ENCODE measurements at regions not wholly inside any gene's neighbourhood (a gene's known extent, or its start where the extent isn't known, plus 50 kb on each side); places are given as distances from the start of the nearest gene placed in this dataset.

DNA sequence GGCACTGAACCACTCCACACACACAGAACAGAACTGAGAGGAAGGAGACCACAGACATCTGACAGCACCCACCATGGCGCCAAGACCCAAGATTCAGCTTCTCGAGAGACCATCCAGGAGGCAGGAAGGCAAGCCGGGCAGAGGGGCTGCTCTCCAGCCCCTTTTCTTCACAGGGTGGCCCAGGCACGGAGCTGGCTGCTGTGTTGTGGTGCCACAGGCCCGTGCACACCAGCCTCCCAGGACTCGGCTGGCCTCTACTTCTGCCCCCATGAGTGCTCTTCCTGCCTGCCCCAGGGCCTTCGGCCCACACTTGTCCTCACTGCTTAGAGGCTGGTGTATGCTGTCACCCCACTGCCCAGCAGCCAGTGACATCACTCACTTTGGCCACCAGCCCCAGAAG is 547.6 kb upstream of the RAB6C start:
- FAIRE-seq: no peak

GRCh38 chr2:129436809-129437208 is 542.7 kb upstream of the RAB6C start:
- FAIRE-seq: no peak

DNA sequence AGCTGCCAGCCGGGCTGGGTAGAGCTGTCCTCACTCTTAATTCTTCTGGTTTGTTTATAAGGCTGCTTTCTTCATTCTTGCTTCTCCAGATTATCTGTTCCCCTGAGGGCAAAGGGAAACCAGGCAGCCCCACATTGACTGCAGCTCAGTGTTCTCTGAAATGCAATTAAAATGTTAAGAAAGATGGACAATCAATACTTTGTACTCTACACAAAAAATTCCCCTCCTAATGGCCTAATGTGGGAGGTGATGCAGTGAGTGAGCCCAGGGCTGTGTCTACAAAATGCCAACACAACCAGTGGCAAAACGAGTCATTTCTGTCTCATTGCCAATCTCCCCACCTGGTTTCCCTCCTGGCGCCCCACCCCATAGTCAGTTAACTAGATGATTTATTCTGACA is 541.7 kb upstream of the RAB6C start:
- no peak for FAIRE-seq

- no peak for FAIRE-seq
Measured at GRCh38 chr2:129438501-129439057, 540.9 kb upstream of the RAB6C start.

DNA sequence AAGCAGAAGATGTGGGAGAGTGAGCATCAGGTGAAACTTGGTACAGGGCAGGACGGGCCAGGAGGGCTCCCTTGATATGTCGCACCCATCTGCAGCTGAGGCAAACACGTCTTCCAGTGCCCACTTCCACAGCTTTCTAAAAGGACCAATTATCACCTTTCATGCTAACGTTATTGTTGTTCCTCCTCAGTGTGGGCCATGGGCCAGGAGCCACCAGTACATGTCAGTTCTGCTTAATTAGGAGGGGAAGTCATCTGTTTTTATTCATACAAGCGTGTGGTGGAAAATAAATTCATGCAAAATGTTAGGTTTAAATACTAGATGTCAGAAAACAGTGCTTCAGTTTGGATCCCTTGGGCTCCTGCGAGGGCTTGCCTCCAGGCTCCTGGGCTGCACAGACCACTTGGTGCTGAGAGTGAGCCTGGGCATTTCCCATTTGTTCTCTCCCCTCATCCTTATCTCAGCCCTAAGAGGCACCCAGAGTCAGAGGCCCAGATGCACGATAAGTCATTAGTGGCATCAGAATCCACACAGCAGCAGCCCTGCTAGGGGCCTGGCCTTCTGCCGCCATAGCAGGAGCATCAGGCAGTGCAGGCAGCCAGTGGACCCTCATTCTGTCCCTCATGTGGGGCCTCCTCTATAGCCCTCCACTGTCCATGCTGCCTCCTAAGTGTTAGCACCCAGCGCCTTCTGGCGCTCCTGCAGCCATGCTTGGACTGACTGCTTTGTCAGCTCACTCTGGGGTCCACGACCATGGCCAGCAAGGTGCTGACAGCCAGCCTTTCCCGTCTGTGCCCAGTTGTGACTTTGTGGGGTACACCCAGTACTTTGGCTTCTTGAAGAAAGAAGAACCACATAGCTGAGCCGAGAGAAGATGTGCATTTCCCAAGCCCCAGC is 539.8 kb upstream of the RAB6C start:
- no peak for FAIRE-seq

DNA sequence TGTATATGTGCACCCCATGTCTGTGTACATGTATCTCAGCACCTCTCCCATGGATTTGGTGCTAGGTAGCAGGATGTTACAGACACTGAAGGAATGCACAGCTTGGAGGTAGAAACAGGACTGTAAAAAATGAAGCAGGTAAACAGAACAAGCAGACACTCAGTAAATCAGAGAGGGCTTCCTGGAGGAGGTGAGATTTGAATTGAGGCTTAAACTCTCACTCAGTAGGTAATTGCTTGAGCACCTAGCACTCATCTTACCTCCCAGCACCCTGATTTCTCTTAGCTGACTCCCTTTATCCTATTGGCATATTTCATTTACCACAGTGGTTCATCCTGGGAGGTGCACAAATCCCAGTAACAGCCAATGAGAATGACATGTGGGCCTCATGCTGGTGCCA is 537.9 kb upstream of the RAB6C start:
- FAIRE-seq: no peak

DNA sequence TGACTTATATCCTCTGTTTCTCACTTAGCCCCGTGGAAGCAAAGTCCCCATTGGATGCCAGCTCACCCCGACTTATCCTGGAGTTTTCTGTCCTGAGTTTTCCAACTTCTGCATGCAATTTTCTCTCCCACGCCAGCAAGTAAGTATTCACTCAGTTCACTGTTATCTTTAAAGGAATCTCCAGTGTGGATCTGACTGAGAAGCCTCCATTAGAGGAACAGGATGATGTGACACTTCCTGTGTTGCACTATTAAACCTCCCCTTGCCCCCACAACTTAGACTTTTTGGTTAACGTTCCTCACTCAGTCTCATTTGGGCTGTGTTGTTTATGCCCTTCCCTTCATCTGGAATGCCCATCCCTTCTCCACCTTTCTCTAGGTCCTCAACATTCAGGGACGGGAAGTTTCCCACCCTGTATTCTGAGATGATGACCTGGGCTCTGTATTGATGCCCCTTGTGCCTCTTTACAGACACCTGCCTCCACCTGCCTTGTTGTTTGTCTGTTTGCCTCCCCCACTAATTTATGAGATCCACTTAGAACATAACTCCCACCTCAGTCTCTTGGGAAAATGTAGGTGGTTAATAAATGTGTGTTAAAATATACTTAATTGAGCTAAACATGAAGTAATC is 536.1 kb upstream of the RAB6C start:
- FAIRE-seq: no peak

DNA sequence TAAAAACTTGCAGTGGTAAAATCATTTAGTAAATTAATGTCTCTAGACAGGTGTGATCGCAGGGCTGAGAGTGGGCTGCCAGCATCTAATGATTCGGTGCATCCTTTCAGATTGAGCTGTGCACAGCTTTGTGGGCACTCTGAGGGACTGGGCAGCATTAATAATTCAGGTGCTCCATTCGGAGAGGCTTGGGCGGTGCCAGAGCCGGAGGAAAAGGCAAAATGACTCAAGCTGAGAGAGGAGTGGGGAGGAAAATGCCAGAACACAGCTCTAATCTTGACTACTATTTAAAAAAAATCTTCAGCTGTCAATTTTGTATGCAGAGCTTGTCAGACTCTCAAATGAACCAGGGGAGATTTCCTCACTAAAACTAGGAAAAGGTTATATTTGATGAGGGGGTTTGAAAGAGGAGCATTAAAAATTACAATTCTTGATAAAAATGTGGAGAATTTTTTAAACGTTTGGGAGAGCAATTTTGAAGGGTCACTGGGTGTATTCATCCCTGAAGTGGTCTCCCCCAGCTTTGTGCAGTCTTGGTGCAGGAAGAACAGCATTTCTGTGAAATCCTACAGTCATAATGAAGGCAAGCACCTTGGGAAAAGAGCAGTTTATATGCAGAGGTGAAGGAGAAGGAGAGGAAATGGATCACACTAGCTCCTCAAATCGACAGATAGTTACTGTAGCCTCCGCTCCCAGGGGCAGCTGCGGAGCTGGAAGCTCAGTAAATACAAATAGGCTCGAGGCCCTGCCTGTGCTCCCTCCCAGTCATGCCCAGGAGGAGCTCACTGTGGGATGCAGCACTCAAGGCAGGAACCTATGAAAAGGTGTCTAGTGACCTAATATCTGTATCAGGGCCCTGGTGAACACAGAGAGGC is 535.4 kb upstream of the RAB6C start:
- no peak for FAIRE-seq

- FAIRE-seq: no peak
Measured at GRCh38 chr2:129444751-129445150, 534.7 kb upstream of the RAB6C start.

DNA sequence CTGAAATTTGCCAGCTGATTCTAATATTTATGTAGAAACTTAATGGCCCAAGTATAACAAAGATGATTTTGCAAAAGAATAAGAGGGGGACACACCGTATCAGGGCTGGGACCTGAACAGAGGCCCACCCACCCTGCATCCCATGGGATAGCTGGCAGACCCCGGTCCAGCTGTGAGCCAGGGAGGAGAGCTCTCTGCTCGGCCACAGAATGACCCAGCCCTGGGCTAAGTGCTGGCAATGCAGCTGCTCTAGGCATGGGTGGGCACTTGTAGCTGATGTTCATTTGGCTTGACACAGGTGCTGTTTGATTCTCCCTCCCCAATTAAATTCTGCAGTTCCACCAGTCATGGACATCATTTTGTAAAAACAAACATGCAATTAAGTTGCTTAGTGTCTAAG is 522.8 kb upstream of the RAB6C start:
- FAIRE-seq: no peak

GRCh38 chr2:129457277-129457818 is 522.1 kb upstream of the RAB6C start:
- FAIRE-seq: no peak

GRCh38 chr2:129458006-129458405 is 521.5 kb upstream of the RAB6C start:
- no peak for FAIRE-seq

- FAIRE-seq: no peak
Measured at GRCh38 chr2:129458436-129458835, 521.0 kb upstream of the RAB6C start.

DNA sequence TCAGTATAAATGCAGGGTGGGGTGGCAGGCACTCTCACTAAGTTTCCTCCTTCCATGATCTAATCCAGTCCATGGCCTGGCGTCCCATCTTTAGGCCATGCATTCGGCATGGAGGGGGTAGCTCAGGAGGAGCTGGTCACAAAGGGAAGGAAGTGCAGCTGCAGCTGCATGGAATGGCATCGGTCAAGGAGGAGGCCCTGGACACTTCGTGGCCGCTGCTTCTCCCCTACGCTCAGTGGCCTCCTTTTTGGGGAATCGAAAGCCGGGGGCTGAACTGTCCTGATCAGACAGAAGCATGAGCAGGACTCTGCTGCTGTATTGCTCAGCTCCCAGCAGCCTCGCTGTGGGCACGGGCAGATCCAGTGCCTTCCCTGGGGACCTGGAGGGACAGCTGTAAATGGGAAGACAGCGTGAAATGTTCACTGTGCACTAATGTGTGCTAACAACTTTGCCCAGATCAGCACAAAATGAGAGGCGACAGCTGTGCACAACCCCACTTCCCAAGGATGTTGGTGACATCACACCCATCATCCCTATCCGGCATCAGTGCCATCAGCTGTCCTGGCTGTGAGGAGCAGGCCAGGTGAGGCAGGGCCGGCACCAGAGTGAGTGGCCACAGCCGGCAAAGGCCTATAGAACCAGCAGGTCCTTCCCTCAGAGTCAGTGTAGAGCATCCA is 520.1 kb upstream of the RAB6C start:
- FAIRE-seq: no peak

- FAIRE-seq: no peak
Measured at GRCh38 chr2:129459881-129460280, 519.6 kb upstream of the RAB6C start.

GRCh38 chr2:129460299-129461198 is 518.9 kb upstream of the RAB6C start:
- no peak for FAIRE-seq

DNA sequence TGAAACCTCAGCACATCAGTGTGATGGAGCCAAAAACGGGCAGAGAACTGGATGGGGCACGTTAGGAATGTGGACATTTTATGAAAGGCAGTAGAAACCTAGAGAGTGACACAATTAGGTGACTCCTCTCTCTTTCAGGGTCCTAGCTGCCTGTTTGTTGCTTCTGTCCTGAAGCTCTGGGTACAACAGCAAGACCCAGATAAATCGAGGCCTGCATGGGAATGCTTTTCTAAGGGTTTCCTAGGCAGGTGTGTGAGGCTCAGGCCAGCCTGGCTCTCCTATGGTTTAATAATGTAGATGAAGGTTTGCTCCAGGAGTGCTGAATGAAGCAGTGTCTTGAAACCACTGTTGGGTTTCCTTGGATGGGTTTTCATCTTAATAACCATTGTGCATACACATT is 517.1 kb upstream of the RAB6C start:
- FAIRE-seq: no peak

DNA sequence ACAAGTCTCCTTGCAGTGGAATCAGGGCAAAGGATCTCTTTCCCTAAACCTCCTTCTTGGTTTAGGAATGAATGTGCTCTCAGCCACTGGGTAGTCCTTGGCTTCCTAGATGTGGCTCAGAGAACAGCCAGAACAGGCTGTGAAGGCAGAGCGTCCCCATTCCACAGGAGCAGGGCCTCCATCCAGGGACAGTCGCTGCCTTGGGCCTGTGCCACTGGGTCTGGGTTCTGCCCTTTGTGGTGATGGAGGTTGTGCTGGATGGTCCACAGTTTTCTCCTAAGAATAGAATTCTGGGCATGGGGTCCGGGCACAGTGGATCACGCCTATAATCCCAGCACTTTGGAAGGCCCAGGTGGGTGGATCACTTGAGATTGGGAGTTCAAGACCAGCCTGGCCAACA is 516.5 kb upstream of the RAB6C start:
- no peak for FAIRE-seq

DNA sequence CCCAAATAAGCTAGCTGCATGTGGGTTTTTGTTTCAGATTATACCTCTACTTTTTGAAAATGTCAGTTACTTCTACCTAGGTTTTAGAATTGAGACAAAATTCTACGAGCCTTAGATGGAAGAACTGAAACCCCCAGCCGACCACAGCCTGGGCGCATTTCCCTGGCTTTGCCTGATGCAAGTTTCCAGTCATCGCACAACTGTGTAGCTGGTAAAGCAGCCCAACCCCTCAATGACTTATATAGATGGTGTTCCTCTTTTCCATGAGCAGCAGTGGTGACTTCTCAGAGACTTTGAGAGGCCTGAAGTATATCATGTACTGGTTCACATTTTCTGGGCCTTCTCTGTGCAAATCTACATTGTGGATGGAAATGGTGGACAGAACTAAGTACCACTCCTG is 515.4 kb upstream of the RAB6C start:
- no peak for FAIRE-seq

- FAIRE-seq: no peak
Measured at GRCh38 chr2:129464631-129465030, 514.8 kb upstream of the RAB6C start.

- FAIRE-seq: no peak
Measured at GRCh38 chr2:129465045-129465444, 514.4 kb upstream of the RAB6C start.

Measured in G401.6 (cell line).